ENCODE measurements at regions not wholly inside any gene's neighbourhood (a gene's known extent, or its start where the extent isn't known, plus 50 kb on each side); places are given as distances from the start of the nearest gene placed in this dataset.

- Histone ChIP-seq H3K4me3 (no peak overlapping the region), H3K36me3 (no peaks in the 10 kb centered on the region), H3K79me2 (ENCODE audit: low read depth) (no peaks in the 10 kb centered on the region), H3K27me3 (no peaks in the 10 kb centered on the region), H3K9ac (no peak overlapping the region), H3K9me3 (ENCODE audit: low read depth) (no peaks in the 10 kb centered on the region), H3F3A (ENCODE audit: low read depth) (no peaks in the 10 kb centered on the region), H3K4me1 (no peaks in the 10 kb centered on the region), H4K20me1 (ENCODE audit: low read depth) (no peaks in the 10 kb centered on the region), H2AFZ (replicated peaks) (peak overlapping the region; percentile 15), H3K27ac (no peak overlapping the region), H3K4me2 (no peak overlapping the region)
- no peak overlapping the region for H3K27ac Mint-ChIP-seq
- H3K36me3 Mint-ChIP-seq: no peaks in the 10 kb centered on the region
- H3K4me1 Mint-ChIP-seq: no peaks in the 10 kb centered on the region
- no peaks in the 10 kb centered on the region for H3K27me3 Mint-ChIP-seq (ENCODE audit: insufficient read depth, low read depth)
- H3K9me3 Mint-ChIP-seq: no peaks in the 10 kb centered on the region
- DNase-seq (ENCODE audit: low spot score): peak; percentile 54
- TF ChIP-seq EZH2 (IDR thresholded peaks at IDR 0.05): no peak
- TF ChIP-seq, protein P1, sequence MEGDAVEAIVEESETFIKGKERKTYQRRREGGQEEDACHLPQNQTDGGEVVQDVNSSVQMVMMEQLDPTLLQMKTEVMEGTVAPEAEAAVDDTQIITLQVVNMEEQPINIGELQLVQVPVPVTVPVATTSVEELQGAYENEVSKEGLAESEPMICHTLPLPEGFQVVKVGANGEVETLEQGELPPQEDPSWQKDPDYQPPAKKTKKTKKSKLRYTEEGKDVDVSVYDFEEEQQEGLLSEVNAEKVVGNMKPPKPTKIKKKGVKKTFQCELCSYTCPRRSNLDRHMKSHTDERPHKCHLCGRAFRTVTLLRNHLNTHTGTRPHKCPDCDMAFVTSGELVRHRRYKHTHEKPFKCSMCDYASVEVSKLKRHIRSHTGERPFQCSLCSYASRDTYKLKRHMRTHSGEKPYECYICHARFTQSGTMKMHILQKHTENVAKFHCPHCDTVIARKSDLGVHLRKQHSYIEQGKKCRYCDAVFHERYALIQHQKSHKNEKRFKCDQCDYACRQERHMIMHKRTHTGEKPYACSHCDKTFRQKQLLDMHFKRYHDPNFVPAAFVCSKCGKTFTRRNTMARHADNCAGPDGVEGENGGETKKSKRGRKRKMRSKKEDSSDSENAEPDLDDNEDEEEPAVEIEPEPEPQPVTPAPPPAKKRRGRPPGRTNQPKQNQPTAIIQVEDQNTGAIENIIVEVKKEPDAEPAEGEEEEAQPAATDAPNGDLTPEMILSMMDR (IDR thresholded peaks at IDR 0.05): peak; percentile 70
- H3K4me3 Mint-ChIP-seq: no peak overlapping the region
Observed at GRCh38 chr3:30112902-30113484, 493.4 kb upstream of the TGFBR2 start.

- H3K27ac ChIP-seq: no peak overlapping the region
- no peaks in the 10 kb centered on the region for H3K27me3 ChIP-seq
- no peaks in the 10 kb centered on the region for H4K20me1 ChIP-seq (ENCODE audit: low read depth)
- H3K4me2 ChIP-seq: no peak overlapping the region
- Mint-ChIP-seq H3K36me3 (no peaks in the 10 kb centered on the region), H3K27ac (no peak overlapping the region), H3K9me3 (no peaks in the 10 kb centered on the region), H3K4me3 (no peak overlapping the region), H3K27me3 (ENCODE audit: insufficient read depth, low read depth) (no peaks in the 10 kb centered on the region), H3K4me1 (no peaks in the 10 kb centered on the region)
- H3K4me3 ChIP-seq: no peak overlapping the region
- TF ChIP-seq, protein P1 (IDR thresholded peaks at IDR 0.05): no peak
- no peak for TF ChIP-seq EZH2phosphoT487 (IDR thresholded peaks at IDR 0.05)
- TF ChIP-seq EZH2 (IDR thresholded peaks at IDR 0.05): no peak
- no peaks in the 10 kb centered on the region for H3K9me3 ChIP-seq (ENCODE audit: low read depth)
- H3K79me2 ChIP-seq (ENCODE audit: low read depth): no peaks in the 10 kb centered on the region
- DNase-seq (ENCODE audit: low spot score): no peak
- no peaks in the 10 kb centered on the region for H3K4me1 ChIP-seq
- H3K9ac ChIP-seq: no peak overlapping the region
- H2AFZ ChIP-seq (replicated peaks): no peak overlapping the region
- H3F3A ChIP-seq (ENCODE audit: low read depth): no peaks in the 10 kb centered on the region
- H3K36me3 ChIP-seq: no peaks in the 10 kb centered on the region
Observed at GRCh38 chr3:30113906-30114305, 492.5 kb upstream of the TGFBR2 start.

DNA sequence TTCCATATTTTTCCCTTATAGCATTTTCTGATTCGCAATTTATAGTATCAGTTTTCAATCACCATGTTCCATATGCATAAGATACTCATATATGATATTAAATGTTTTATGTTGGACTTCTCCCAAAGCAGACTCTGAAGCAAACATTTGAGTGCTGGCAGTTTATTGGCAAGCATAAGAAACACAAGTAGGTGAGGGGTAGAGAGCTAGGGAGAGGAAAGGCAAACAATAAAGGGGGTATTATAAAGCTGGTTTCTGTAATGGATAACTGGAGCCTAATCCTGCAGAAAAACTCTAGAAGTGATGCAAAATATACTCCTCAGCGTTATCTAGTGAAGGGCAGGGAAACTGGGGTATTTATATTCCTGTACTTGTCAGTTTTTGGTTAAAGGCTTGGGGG, 491.5 kb upstream of the TGFBR2 start:
- Histone ChIP-seq H3K27ac (no peak overlapping the region), H3K4me3 (no peak overlapping the region), H4K20me1 (ENCODE audit: low read depth) (no peaks in the 10 kb centered on the region), H3K36me3 (no peaks in the 10 kb centered on the region), H2AFZ (replicated peaks) (no peak overlapping the region), H3K4me1 (no peaks in the 10 kb centered on the region), H3K9ac (no peak overlapping the region), H3F3A (ENCODE audit: low read depth) (no peaks in the 10 kb centered on the region), H3K9me3 (ENCODE audit: low read depth) (no peaks in the 10 kb centered on the region), H3K4me2 (no peak overlapping the region), H3K27me3 (no peaks in the 10 kb centered on the region), H3K79me2 (ENCODE audit: low read depth) (no peaks in the 10 kb centered on the region)
- Mint-ChIP-seq H3K27me3 (ENCODE audit: insufficient read depth, low read depth) (no peaks in the 10 kb centered on the region), H3K36me3 (no peaks in the 10 kb centered on the region), H3K9me3 (no peaks in the 10 kb centered on the region), H3K4me1 (no peaks in the 10 kb centered on the region), H3K4me3 (no peak overlapping the region), H3K27ac (no peak overlapping the region)
- TF ChIP-seq EZH2phosphoT487 (IDR thresholded peaks at IDR 0.05): no peak
- TF ChIP-seq, protein P1 (IDR thresholded peaks at IDR 0.05): no peak
- no peak for TF ChIP-seq EZH2 (IDR thresholded peaks at IDR 0.05)
- no peak for DNase-seq (ENCODE audit: low spot score)

Data from neural progenitor cell (in vitro differentiated cells).